GM12878 (cell line): ENCODE measurements at regions not wholly inside any gene's neighbourhood (a gene's known extent, or its start where the extent isn't known, plus 50 kb on each side); places are given as distances from the start of the nearest gene placed in this dataset.

Source experiments
- ASH2L ChIP-seq: fragments of 300-600, 200-600 bp; sonication (generic); IDR thresholded peaks from 2 replicates; pipeline ENCODE4 v1.6.1; 2017; ENCODE audit warnings: low read depth, mild to moderate bottlenecking, borderline replicate concordance
- CTCF ChIP-seq, 3 experiments: IDR thresholded peaks in 2 of 3; conservative IDR thresholded peaks in 1 of 3; 2 replicates each; pipeline ENCODE4 v1.5.1; 2011; ENCODE audit warnings: low read depth in 3 of 3, low read length in 3 of 3, mild to moderate bottlenecking in 3 of 3, control low read depth in 2 of 3, moderate library complexity in 2 of 3, inconsistent platforms in 1 of 3, mixed read lengths in 1 of 3; ENCODE audit not compliant: control insufficient read depth in 2 of 3, insufficient read depth in 1 of 3; ENCODE audit errors: extremely low read depth in 1 of 3
- EP300 ChIP-seq, 2 experiments: fragments of 150-350 bp in 1 of 2; IDR thresholded peaks; 2 replicates each; pipeline ENCODE4 v1.6.1; 2011 to 2012; ENCODE audit warnings: low read depth in 2 of 2, low read length in 2 of 2, borderline replicate concordance in 1 of 2, improper control_type of control experiment in 1 of 2, inconsistent platforms in 1 of 2; ENCODE audit not compliant: control insufficient read depth in 1 of 2
- JUNB ChIP-seq: IDR thresholded peaks from 2 replicates; pipeline ENCODE4 v1.6.1; 2016; ENCODE audit warnings: antibody characterized with exemption, mild to moderate bottlenecking
- MAX ChIP-seq: IDR thresholded peaks from 2 replicates; pipeline ENCODE4 v1.6.1; 2012; ENCODE audit warnings: low read depth, low read length, improper control_type of control experiment
- POLR2A ChIP-seq: IDR thresholded peaks from 2 replicates; pipeline ENCODE4 v1.6.1; 2011; ENCODE audit warnings: low read depth, mild to moderate bottlenecking, low read length
- POLR2AphosphoS5 ChIP-seq: IDR thresholded peaks from 2 replicates; pipeline ENCODE4 v1.6.1; 2011; ENCODE audit warnings: mild to moderate bottlenecking, low read length, inconsistent platforms
- RAD21 ChIP-seq: IDR thresholded peaks from 2 replicates; pipeline ENCODE4 v1.6.1; 2011; ENCODE audit warnings: mild to moderate bottlenecking, low read depth, low read length, moderate library complexity; ENCODE audit not compliant: insufficient read depth
- REST ChIP-seq: IDR thresholded peaks from 2 replicates; pipeline ENCODE4 v1.6.1; 2012; ENCODE audit warnings: mild to moderate bottlenecking, low read depth, low read length
- SP1 ChIP-seq: IDR thresholded peaks from one replicate; pipeline ENCODE4 v1.6.1; 2011; ENCODE audit warnings: low read depth, low read length
- TBL1XR1 ChIP-seq: IDR thresholded peaks from 2 replicates; pipeline ENCODE4 v1.6.1; 2012; ENCODE audit warnings: low read depth, low read length, improper control_type of control experiment
- ZNF24 ChIP-seq: fragments of 450-650 bp; IDR thresholded peaks from 2 replicates; pipeline ENCODE4 v1.6.1; 2017; ENCODE audit warnings: antibody characterized with exemption, mild to moderate bottlenecking
- TF ChIP-seq, protein P1 (sequence below): IDR thresholded peaks from 2 replicates; pipeline ENCODE4 v1.6.1; 2011; ENCODE audit warnings: low read depth, mild to moderate bottlenecking, low read length, moderate library complexity, borderline replicate concordance; ENCODE audit errors: extremely low read depth

DNA sequence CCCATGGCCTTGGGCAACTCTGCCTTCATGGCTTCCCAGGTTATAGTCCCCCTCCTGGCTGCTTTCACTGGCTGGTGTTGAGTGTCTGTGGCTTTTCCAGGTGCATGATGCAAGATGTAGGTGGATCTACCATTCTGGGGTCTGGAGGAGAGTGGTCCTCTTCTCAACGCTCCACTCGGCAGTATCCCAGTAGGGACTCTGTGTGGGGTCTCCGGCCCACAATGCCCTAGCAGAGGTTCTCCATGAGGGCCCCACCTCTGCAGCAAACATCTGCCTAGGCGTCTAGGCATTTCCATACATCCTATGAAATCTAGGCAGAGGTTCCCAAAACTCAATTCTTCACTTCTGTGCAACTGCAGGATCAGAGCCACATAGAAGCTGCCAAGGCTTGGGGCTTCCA, 763.4 kb upstream of the EPHA5 start:
- no peak for TF ChIP-seq CTCF (IDR thresholded peaks at IDR 0.05 in 2 of 3, conservative IDR thresholded peaks at IDR 0.05 in 1 of 3; ENCODE audit: control insufficient read depth in 2 of 3, extremely low read depth in 1 of 3, insufficient read depth in 1 of 3, low read depth in 3 of 3, low read length in 3 of 3)
- TF ChIP-seq JUNB, result no peak
- TF ChIP-seq ZNF24, result no peak
- TF ChIP-seq REST, result no peak
- no peak for TF ChIP-seq MAX
- no peak for TF ChIP-seq POLR2AphosphoS5
- TF ChIP-seq SP1, result no peak
- no peak for TF ChIP-seq EP300 (IDR thresholded peaks at IDR 0.05; ENCODE audit: borderline replicate concordance in 1 of 2, control insufficient read depth in 1 of 2, low read depth in 2 of 2, low read length in 2 of 2)
- no peak for TF ChIP-seq RAD21
- no peak for TF ChIP-seq POLR2A
- TF ChIP-seq TBL1XR1, result no peak
- TF ChIP-seq ASH2L, result no peak
- TF ChIP-seq, protein P1, sequence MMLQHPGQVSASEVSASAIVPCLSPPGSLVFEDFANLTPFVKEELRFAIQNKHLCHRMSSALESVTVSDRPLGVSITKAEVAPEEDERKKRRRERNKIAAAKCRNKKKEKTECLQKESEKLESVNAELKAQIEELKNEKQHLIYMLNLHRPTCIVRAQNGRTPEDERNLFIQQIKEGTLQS, result no peak
